Vagina (tissue), 2 donors: ENCODE measurements at regions not wholly inside any gene's neighbourhood (a gene's known extent, or its start where the extent isn't known, plus 50 kb on each side); places are given as distances from the start of the nearest gene placed in this dataset.

Experiments
- POLR2A ChIP-seq, 2 donors: fragments of 450-650 bp; IDR thresholded peaks; one replicate each; pipeline ENCODE4 v1.6.1; 2017; ENCODE audit warnings: antibody characterized with exemption in 2 of 2, mild to moderate bottlenecking in 2 of 2, moderate library complexity in 2 of 2
- TF ChIP-seq, protein P1 (sequence below), 3 experiments: fragments of 450-650 bp in 2 of 3; fragments of 200-600 bp in 1 of 3; sonication (generic) in 1 of 3; IDR thresholded peaks; one replicate each; pipeline ENCODE4 v1.5.1; 2017 to 2019; ENCODE audit warnings: antibody characterized with exemption in 3 of 3, mild to moderate bottlenecking in 2 of 3, moderate library complexity in 2 of 3

DNA sequence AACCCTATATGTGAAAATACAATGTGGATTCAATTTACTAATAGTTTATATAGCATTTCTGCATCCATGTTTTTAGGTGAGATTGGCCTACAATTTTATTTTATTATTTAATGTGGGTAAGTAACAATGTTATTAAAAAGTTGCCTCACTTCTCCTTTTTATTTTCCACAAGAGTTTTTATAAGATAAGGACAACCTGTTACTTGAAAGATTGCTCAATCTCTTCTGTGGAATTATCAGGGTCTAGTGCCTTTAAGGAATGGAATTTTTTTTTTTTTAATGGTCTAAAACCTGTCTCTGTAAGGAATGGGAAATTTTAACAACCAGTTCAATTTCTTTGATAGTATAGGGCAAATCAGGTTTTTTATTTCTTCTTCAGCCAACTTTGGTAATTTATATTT, 53.9 kb upstream of the RAB18 start:
- TF ChIP-seq, protein P1, sequence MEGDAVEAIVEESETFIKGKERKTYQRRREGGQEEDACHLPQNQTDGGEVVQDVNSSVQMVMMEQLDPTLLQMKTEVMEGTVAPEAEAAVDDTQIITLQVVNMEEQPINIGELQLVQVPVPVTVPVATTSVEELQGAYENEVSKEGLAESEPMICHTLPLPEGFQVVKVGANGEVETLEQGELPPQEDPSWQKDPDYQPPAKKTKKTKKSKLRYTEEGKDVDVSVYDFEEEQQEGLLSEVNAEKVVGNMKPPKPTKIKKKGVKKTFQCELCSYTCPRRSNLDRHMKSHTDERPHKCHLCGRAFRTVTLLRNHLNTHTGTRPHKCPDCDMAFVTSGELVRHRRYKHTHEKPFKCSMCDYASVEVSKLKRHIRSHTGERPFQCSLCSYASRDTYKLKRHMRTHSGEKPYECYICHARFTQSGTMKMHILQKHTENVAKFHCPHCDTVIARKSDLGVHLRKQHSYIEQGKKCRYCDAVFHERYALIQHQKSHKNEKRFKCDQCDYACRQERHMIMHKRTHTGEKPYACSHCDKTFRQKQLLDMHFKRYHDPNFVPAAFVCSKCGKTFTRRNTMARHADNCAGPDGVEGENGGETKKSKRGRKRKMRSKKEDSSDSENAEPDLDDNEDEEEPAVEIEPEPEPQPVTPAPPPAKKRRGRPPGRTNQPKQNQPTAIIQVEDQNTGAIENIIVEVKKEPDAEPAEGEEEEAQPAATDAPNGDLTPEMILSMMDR (IDR thresholded peaks at IDR 0.05), result no peak
- no peak for TF ChIP-seq POLR2A (IDR thresholded peaks at IDR 0.05)
